Left ventricle myocardium inferior (tissue), 1 donor: ENCODE measurements at regions not wholly inside any gene's neighbourhood (a gene's known extent, or its start where the extent isn't known, plus 50 kb on each side); places are given as distances from the start of the nearest gene placed in this dataset.
A peak's percentile ranks its signal among the peaks of the same experiment; 100 is the strongest.

Experiments used
- DNase-seq: peaks from one replicate; pipeline ENCODE4 v3.0.0-alpha.2; 2020
- H3K27ac ChIP-seq: fragments of 200-600 bp; replicated peaks from 2 replicates; pipeline ENCODE4 v1.8.0; 2021
- H3K27me3 ChIP-seq: fragments of 200-600 bp; 2 replicates; pipeline ENCODE4 v1.8.0; 2021; ENCODE audit warnings: low read depth
- H3K36me3 ChIP-seq: fragments of 200-600 bp; 2 replicates; pipeline ENCODE4 v1.8.0; 2021
- H3K4me1 ChIP-seq: fragments of 200-600 bp; 2 replicates; pipeline ENCODE4 v1.8.0; 2021
- H3K4me3 ChIP-seq: fragments of 200-600 bp; 2 replicates; pipeline ENCODE4 v1.8.0; 2021; ENCODE audit warnings: mild to moderate bottlenecking, moderate library complexity
- H3K9me3 ChIP-seq: fragments of 200-600 bp; replicated peaks from 2 replicates; pipeline ENCODE4 v1.8.0; 2021
- intact Hi-C: fragments of 100-400 bp; cut with micrococcal nuclease; formaldehyde crosslinking; loops from one replicate; pipeline ENCODE4 v1.11.0; 2022
- TF ChIP-seq, protein P1 (sequence below): fragments of 200-600 bp; IDR thresholded peaks from 2 replicates; pipeline ENCODE4 v1.8.0; 2021; ENCODE audit warnings: antibody characterized with exemption, mild to moderate bottlenecking, borderline replicate concordance
- donor health status: DM: no; HTN: yes; CAD: no; lungs with severe emphysema.

DNA sequence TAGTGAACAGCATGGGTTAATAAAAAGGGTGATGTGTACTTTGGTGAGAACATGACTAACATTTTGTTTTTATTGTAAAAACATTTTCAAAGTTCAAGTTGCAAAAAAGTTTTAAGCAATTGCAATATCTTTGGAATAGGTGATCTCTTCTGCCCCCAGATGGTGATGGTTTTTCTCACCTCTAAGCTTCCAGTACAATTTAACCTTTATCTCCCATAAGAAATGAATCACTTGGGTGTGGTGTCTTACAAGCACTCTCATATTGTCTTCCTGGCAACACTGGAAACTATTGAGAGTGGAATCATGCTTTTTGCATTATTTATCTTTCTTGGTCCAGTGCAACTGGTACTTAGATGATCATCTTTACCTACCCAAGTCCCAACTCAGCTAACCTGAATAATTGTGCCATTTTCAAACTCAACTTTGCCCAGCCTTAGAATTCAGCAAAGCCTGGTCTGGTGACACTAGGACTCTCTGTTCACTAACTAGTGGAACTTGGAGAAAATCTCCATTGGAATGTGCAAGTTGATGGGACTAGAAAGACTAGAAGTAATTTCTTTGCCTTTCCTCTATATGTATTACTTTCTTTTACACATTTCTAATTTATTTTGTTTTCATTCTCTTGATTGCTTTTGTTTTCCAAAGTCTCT lies 964.7 kb upstream of the ZEB2 start:
- H3K36me3 ChIP-seq: no peaks in the 10 kb centered on the region
- no peak overlapping the region for H3K4me3 ChIP-seq
- intact Hi-C loops: no loop called here
- no peaks in the 10 kb centered on the region for H3K27me3 ChIP-seq
- TF ChIP-seq, protein P1, sequence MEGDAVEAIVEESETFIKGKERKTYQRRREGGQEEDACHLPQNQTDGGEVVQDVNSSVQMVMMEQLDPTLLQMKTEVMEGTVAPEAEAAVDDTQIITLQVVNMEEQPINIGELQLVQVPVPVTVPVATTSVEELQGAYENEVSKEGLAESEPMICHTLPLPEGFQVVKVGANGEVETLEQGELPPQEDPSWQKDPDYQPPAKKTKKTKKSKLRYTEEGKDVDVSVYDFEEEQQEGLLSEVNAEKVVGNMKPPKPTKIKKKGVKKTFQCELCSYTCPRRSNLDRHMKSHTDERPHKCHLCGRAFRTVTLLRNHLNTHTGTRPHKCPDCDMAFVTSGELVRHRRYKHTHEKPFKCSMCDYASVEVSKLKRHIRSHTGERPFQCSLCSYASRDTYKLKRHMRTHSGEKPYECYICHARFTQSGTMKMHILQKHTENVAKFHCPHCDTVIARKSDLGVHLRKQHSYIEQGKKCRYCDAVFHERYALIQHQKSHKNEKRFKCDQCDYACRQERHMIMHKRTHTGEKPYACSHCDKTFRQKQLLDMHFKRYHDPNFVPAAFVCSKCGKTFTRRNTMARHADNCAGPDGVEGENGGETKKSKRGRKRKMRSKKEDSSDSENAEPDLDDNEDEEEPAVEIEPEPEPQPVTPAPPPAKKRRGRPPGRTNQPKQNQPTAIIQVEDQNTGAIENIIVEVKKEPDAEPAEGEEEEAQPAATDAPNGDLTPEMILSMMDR: peak; percentile 36
- no peak overlapping the region for H3K27ac ChIP-seq
- no peaks in the 10 kb centered on the region for H3K4me1 ChIP-seq
- DNase-seq: no peak
- no peaks in the 10 kb centered on the region for H3K9me3 ChIP-seq

DNA sequence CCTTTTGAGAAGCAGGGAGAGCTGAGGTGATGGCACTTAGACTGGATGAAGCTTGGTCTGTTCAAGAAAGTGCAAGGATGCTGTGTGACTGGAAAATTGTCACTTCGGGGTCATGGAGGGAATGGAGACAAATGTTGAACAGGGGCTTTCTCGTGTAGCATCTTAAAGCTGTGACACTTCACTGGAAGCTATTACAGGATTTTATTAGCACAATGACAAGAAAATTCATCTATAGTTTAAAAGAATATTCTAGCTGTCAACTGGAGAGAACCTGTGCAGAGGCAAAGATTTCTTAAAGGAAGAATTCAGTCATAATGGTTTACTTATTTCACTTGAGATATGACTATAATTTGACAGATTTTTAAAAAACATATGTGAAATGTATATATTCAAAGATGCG lies 963.9 kb upstream of the ZEB2 start:
- no peaks in the 10 kb centered on the region for H3K4me1 ChIP-seq
- H3K27me3 ChIP-seq: no peaks in the 10 kb centered on the region
- H3K36me3 ChIP-seq: no peaks in the 10 kb centered on the region
- TF ChIP-seq, protein P1: no peak
- intact Hi-C loops: no loop called here
- H3K4me3 ChIP-seq: no peak overlapping the region
- no peak for DNase-seq
- no peak overlapping the region for H3K27ac ChIP-seq
- no peaks in the 10 kb centered on the region for H3K9me3 ChIP-seq

DNA sequence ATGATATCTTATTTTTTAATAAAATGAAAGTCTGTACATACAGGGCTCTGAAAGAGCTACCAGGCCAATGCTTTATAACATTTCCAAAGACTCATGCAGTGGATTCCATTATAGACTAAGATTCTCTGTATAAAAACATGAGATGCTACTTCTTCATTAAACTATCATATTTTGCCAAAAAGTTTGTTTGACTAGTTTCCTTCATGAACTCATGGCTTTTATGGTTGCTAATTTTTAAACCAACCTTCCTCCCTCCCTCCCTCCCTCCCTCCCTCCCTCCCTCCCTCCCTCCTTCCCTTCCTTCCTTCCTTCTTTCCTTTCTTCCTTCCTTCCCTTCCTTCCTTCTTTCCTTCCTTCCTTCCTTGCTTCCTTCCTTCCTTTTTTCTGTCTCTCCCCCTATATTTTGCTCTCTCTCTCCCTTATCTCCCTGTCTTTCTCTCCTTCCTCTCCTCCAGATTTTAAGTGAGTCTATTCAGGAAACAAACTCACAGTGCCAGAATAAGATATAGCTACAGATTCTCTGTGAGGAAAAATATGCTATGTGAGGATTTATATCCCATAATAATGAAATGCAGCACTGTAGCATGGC lies 961.5 kb upstream of the ZEB2 start:
- Histone ChIP-seq H3K27me3 (no peaks in the 10 kb centered on the region), H3K27ac (no peak overlapping the region), H3K36me3 (no peaks in the 10 kb centered on the region), H3K4me1 (no peaks in the 10 kb centered on the region), H3K9me3 (no peaks in the 10 kb centered on the region), H3K4me3 (no peak overlapping the region)
- TF ChIP-seq, protein P1: no peak
- intact Hi-C loops: no loop called here
- no peak for DNase-seq

DNA sequence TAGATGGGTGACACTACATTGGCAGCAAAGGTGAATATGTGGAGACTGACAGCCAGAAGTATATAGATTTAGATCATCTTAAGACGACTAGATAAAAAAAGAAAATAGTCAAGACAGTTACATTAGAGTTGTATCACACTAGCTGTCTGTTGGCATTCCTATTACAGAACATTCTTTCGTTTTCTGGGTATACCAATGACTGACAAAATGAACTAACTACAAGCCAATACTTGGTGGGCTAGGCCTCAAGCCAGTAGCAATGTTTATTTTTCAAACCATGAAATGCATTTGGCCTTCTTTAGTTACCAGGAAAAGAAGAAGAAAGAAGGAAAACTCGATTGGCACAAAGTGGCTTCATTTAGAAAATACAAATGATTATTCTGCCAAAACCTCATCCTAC lies 944.9 kb upstream of the ZEB2 start:
- no peak for DNase-seq
- Histone ChIP-seq H3K27me3 (no peaks in the 10 kb centered on the region), H3K36me3 (no peaks in the 10 kb centered on the region), H3K4me1 (no peaks in the 10 kb centered on the region), H3K4me3 (no peak overlapping the region), H3K9me3 (no peaks in the 10 kb centered on the region), H3K27ac (no peak overlapping the region)
- TF ChIP-seq, protein P1: no peak
- intact Hi-C loops: no loop called here

DNA sequence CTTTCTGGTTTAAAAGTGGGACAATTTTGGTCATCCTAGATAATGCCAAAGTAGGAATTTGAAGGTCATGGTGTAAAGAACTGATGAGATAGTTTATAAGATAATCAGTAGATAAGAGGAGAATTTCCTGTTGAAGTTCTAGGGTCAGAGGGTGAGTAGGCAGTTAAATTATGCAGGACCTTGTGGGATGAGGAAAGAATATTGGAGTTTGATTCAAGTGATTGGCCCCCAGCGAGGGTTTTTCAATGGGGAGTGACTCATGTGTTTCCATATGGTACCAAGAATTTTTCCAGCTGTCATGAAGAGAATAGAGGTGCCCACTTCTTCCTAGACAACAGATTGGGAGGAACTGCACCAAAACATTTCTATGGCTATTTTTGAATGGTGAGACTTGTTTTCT lies 940.2 kb upstream of the ZEB2 start:
- H3K27ac ChIP-seq: no peak overlapping the region
- no peaks in the 10 kb centered on the region for H3K36me3 ChIP-seq
- TF ChIP-seq, protein P1: no peak
- no peak overlapping the region for H3K4me3 ChIP-seq
- H3K4me1 ChIP-seq: no peaks in the 10 kb centered on the region
- H3K27me3 ChIP-seq: no peaks in the 10 kb centered on the region
- intact Hi-C loops: no loop called here
- DNase-seq: no peak
- H3K9me3 ChIP-seq: peaks cover 6% of the 10 kb centered on the region
